ENCODE measurements at regions not wholly inside any gene's neighbourhood (a gene's known extent, or its start where the extent isn't known, plus 50 kb on each side); places are given as distances from the start of the nearest gene placed in this dataset.

DNA sequence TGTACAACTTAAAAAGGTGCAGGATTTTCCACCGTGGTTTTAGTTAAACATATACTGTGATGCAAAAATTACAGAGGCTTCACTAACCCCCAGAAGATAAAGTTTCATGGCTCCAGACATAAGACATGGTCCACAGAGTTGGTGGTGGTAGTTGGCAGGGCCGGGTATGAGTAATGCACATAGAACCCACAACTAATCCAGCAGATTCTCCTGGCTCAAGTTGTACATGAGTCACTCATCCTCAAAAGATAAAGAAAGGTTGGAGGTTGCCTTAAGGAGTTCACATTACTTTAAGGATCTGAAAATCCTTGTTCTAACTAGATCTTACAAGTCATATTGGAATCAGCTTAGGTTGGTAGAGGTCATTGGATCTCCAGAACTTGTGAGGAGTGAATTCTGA is 98.3 kb upstream of the ZBTB20 start:
- H2BK12ac ChIP-seq (ENCODE audit: insufficient read length, low read depth, low read length), result no peak overlapping the region
- Mint-ChIP-seq H3K27ac (no peak overlapping the region), H3K4me3 (no peak overlapping the region), H3K36me3 (ENCODE audit: insufficient read depth in 1 of 3, low read depth in 3 of 3) (no peaks in the 10 kb centered on the region), H3K9me3 (no peaks in the 10 kb centered on the region), H3K27me3 (ENCODE audit: low read depth) (no peaks in the 10 kb centered on the region), H3K4me1 (peaks cover 0 to 2% of the 10 kb centered on the region in 2 experiments; a peak in 2 of 4 replicates)
- H2AFZ ChIP-seq (ENCODE audit: low read length), result no peak overlapping the region
- H4K20me1 ChIP-seq (ENCODE audit: control insufficient read depth, insufficient read depth, insufficient read length), result no peaks in the 10 kb centered on the region
- no peak overlapping the region for H2BK120ac ChIP-seq (ENCODE audit: low read depth, low read length, poor library complexity, severe bottlenecking)
- H3K4ac ChIP-seq (ENCODE audit: low read depth, low read length), result no peak overlapping the region
- H3K4me2 ChIP-seq (ENCODE audit: insufficient read depth, insufficient read length, low read length), result no peak overlapping the region
- no peak overlapping the region for H2BK15ac ChIP-seq (ENCODE audit: low read depth, low read length)
- H3K23ac ChIP-seq (ENCODE audit: insufficient read length, low read depth, low read length), result no peak overlapping the region
- H4K91ac ChIP-seq (ENCODE audit: insufficient read length, low read depth, low read length), result no peak overlapping the region
- no peak overlapping the region for H3K9ac ChIP-seq (ENCODE audit: extremely low read depth, insufficient read length, low read length)
- no peak overlapping the region for H3K14ac ChIP-seq (ENCODE audit: insufficient read depth, low read length)
- no peak overlapping the region for H3T11ph ChIP-seq (ENCODE audit: low read length)
- H3K27ac ChIP-seq (ENCODE audit: insufficient read length, low read depth, low read length), result no peak overlapping the region
- no peak for DNase-seq
- no peak for TF ChIP-seq CTCF (conservative IDR thresholded peaks at IDR 0.05)
- no peak overlapping the region for H3K18ac ChIP-seq (ENCODE audit: insufficient read length, low read depth, low read length)
- H2BK20ac ChIP-seq (ENCODE audit: low read depth, low read length, poor library complexity, severe bottlenecking), result no peak overlapping the region
- no peaks in the 10 kb centered on the region for H3K79me2 ChIP-seq (ENCODE audit: insufficient read depth, low read length)
- H2AK5ac ChIP-seq (ENCODE audit: insufficient read length, low read length), result no peak overlapping the region
- H3K9me3 ChIP-seq (ENCODE audit: control insufficient read depth, low read depth, low read length), result no peaks in the 10 kb centered on the region
- no peak overlapping the region for H2BK5ac ChIP-seq (ENCODE audit: insufficient read length, low read length)
- no peak overlapping the region for H4K8ac ChIP-seq (replicated peaks; ENCODE audit: insufficient read length, low read depth, low read length)
- H3K79me1 ChIP-seq (ENCODE audit: insufficient read depth, low read depth, low read length, poor library complexity, severe bottlenecking), result no peaks in the 10 kb centered on the region
- no peak overlapping the region for H3K56ac ChIP-seq (ENCODE audit: insufficient read length, low read depth, low read length)
- no peaks in the 10 kb centered on the region for H3K4me1 ChIP-seq (ENCODE audit: insufficient read depth, low read length)
- no peaks in the 10 kb centered on the region for H3K23me2 ChIP-seq (ENCODE audit: insufficient read length, low read depth, low read length, poor library complexity, severe bottlenecking)
- H3K27me3 ChIP-seq (ENCODE audit: insufficient read depth, low read length), result no peaks in the 10 kb centered on the region
- no CpG with 5 or more reads among the region's 2 CpGs for WGBS (ENCODE audit: extremely low coverage, insufficient read length, low lambda C conversion rate)
- no peak overlapping the region for H4K5ac ChIP-seq (ENCODE audit: insufficient read length, low read depth, low read length)

Data from H9 (cell line).